Liver (tissue), 8 donors: ENCODE measurements at regions not wholly inside any gene's neighbourhood (a gene's known extent, or its start where the extent isn't known, plus 50 kb on each side); places are given as distances from the start of the nearest gene placed in this dataset.
"Not testable (repeated sequence)": the region's sequence is repeated elsewhere in the genome, so short reads cannot be mapped to it uniquely, and the experiment has no call there.

ENCODE experiments used
- DNase-seq: peaks from one replicate; pipeline ENCODE4 v3.0.0-alpha.2; 2017; ENCODE audit warnings: low spot score
- H3K27ac ChIP-seq, 2 donors: one replicate each; pipeline ENCODE4 v1.7.0; 2013; ENCODE audit warnings: inconsistent platforms in 2 of 2, low read length in 2 of 2, control low read depth in 1 of 2, low read depth in 1 of 2, mild to moderate bottlenecking in 1 of 2
- H3K27me3 ChIP-seq, 4 donors: one replicate each; pipeline versions ENCODE4 v1.6.1 to v1.7.0; 2013; ENCODE audit warnings: low read length in 3 of 4, inconsistent platforms in 1 of 4, mild to moderate bottlenecking in 1 of 4, moderate library complexity in 1 of 4; ENCODE audit not compliant: control insufficient read depth in 4 of 4, insufficient read depth in 4 of 4
- H3K36me3 ChIP-seq, 4 donors: one replicate each; pipeline versions ENCODE4 v1.6.1 to v1.7.0; 2013; ENCODE audit warnings: low read length in 3 of 4, mild to moderate bottlenecking in 3 of 4, low read depth in 1 of 4, moderate library complexity in 1 of 4; ENCODE audit not compliant: control insufficient read depth in 4 of 4, insufficient read depth in 3 of 4
- H3K4me1 ChIP-seq, 4 donors: one replicate each; pipeline versions ENCODE4 v1.6.1 to v1.7.0; 2013; ENCODE audit warnings: low read length in 3 of 4, mild to moderate bottlenecking in 3 of 4, moderate library complexity in 1 of 4; ENCODE audit not compliant: control insufficient read depth in 4 of 4, insufficient read depth in 4 of 4
- H3K4me3 ChIP-seq, 3 donors: one replicate each; pipeline versions ENCODE4 v1.6.1 to v1.7.0; 2013; ENCODE audit warnings: low read length in 3 of 3, control low read depth in 1 of 3, low read depth in 1 of 3, mild to moderate bottlenecking in 1 of 3
- H3K9ac ChIP-seq, 2 donors: one replicate each; pipeline ENCODE4 v1.7.0; 2013; ENCODE audit warnings: low read length in 2 of 2, mild to moderate bottlenecking in 2 of 2, moderate library complexity in 2 of 2, control low read depth in 1 of 2, low read depth in 1 of 2
- H3K9me3 ChIP-seq, 4 donors: one replicate each; pipeline versions ENCODE4 v1.6.1 to v1.7.0; 2013; ENCODE audit warnings: low read length in 3 of 4; ENCODE audit not compliant: control insufficient read depth in 4 of 4
- RAD21 ChIP-seq, 2 donors: IDR thresholded peaks; 2 replicates each; pipeline ENCODE4 v1.6.1; 2016; ENCODE audit warnings: antibody characterized with exemption in 2 of 2, mild to moderate bottlenecking in 2 of 2
- WGBS: extraction: QIAGEN DNeasy Blood & Tissue Kit; methylation state at CpG from one replicate; pipeline ENCODE4 v1.1.7; 2013; 5-methylcytosine and 5-hydroxymethylcytosine counted together
- TF ChIP-seq, protein P1 (sequence below): IDR thresholded peaks from 2 replicates; pipeline ENCODE4 v1.6.1; 2016; ENCODE audit warnings: antibody characterized with exemption, mild to moderate bottlenecking
- TF ChIP-seq, protein P2 (sequence below): fragments of 150-350 bp; IDR thresholded peaks from 2 replicates; pipeline ENCODE4 v1.5.1; 2017; ENCODE audit warnings: improper control_type of control experiment, low read depth, low read length; ENCODE audit not compliant: missing input control
- donor health status: healthy.
- donor health status: healthy.
- donor health status: healthy.
- donor health status: healthy.
- donor health status: healthy.

DNA sequence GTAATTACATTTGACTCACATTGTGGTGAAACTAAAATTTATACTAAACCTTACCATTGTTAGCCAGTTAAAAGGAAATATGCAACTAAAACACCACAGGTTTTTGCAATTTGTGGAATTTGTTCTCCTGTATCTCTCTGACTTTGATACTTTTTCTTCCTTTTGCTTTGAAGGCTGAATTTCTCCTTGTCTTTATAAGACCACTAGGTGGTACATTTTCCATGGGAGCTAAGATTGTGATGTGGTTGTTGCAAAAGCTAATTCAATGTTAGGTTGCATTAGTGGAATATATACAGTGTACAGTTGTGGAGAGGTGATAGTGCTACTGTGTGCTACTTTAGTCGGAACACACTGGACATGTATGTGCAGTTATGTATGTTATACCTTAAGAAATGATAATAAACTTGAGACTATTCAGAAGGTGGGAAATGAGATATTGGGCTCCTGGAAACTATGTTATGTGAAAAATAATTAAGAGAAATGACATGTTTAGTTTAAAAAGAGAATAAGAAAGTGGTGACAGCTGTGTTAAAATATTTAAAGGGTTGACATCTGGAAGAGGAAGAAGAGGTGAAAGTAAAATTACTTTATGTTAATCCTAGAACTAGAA lies 70.3 kb downstream of the ARL9 start:
- Histone ChIP-seq H3K27me3 (peaks cover 0 to 3% (median 0%) of the 10 kb centered on the region in 4 donors), H3K36me3 (no peaks in the 10 kb centered on the region), H3K9ac (no peak overlapping the region), H3K4me1 (no peaks in the 10 kb centered on the region), H3K27ac (no peak overlapping the region), H3K9me3 (peaks cover 0 to 2% (median 0%) of the 10 kb centered on the region in 4 donors), H3K4me3 (no peak overlapping the region)
- DNase-seq = no peak
- WGBS = 35% methylated on average over 1 of the region's 1 CpG
- TF ChIP-seq, protein P1, sequence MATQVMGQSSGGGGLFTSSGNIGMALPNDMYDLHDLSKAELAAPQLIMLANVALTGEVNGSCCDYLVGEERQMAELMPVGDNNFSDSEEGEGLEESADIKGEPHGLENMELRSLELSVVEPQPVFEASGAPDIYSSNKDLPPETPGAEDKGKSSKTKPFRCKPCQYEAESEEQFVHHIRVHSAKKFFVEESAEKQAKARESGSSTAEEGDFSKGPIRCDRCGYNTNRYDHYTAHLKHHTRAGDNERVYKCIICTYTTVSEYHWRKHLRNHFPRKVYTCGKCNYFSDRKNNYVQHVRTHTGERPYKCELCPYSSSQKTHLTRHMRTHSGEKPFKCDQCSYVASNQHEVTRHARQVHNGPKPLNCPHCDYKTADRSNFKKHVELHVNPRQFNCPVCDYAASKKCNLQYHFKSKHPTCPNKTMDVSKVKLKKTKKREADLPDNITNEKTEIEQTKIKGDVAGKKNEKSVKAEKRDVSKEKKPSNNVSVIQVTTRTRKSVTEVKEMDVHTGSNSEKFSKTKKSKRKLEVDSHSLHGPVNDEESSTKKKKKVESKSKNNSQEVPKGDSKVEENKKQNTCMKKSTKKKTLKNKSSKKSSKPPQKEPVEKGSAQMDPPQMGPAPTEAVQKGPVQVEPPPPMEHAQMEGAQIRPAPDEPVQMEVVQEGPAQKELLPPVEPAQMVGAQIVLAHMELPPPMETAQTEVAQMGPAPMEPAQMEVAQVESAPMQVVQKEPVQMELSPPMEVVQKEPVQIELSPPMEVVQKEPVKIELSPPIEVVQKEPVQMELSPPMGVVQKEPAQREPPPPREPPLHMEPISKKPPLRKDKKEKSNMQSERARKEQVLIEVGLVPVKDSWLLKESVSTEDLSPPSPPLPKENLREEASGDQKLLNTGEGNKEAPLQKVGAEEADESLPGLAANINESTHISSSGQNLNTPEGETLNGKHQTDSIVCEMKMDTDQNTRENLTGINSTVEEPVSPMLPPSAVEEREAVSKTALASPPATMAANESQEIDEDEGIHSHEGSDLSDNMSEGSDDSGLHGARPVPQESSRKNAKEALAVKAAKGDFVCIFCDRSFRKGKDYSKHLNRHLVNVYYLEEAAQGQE = no peak
- TF ChIP-seq, protein P2, sequence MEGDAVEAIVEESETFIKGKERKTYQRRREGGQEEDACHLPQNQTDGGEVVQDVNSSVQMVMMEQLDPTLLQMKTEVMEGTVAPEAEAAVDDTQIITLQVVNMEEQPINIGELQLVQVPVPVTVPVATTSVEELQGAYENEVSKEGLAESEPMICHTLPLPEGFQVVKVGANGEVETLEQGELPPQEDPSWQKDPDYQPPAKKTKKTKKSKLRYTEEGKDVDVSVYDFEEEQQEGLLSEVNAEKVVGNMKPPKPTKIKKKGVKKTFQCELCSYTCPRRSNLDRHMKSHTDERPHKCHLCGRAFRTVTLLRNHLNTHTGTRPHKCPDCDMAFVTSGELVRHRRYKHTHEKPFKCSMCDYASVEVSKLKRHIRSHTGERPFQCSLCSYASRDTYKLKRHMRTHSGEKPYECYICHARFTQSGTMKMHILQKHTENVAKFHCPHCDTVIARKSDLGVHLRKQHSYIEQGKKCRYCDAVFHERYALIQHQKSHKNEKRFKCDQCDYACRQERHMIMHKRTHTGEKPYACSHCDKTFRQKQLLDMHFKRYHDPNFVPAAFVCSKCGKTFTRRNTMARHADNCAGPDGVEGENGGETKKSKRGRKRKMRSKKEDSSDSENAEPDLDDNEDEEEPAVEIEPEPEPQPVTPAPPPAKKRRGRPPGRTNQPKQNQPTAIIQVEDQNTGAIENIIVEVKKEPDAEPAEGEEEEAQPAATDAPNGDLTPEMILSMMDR = peak; percentile 35
- peak; percentile 70 to 78 for TF ChIP-seq RAD21 (IDR thresholded peaks at IDR 0.05)

DNA sequence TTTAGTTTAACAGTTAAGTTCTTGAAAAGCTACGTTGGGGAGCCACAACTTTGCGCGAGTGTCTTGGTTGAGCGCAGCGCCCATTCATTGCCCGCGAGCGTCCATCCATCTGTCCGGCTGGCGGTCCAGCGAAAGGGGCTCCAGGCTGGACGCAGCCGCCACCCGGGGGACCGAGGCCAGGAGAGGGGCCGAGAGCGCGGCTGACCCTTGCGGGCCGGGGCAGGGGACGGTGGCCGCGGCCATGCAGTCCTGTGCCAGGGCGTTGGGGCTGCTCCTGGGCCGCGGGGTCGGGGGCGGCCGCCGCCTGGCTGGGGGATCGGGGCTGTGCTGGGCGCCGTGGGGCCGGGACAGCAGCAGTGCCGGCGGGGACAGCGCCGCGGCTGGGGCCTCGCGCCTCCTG lies 86.8 kb downstream of the ARL9 start:
- not testable (repeated sequence) for H3K9me3 ChIP-seq, H3K4me3 ChIP-seq, H3K9ac ChIP-seq, H3K27ac ChIP-seq, H3K4me1 ChIP-seq, H3K27me3 ChIP-seq, H3K36me3 ChIP-seq, DNase-seq
- WGBS = 44% methylated on average over 37 of the region's 41 CpGs
